ENCODE measurements at regions not wholly inside any gene's neighbourhood (a gene's known extent, or its start where the extent isn't known, plus 50 kb on each side); places are given as distances from the start of the nearest gene placed in this dataset.

GRCh38 chr7:115734641-115735040 is 295.9 kb downstream of the TFEC start:
- Histone ChIP-seq H4K91ac (ENCODE audit: insufficient read depth, low read depth, low read length) (no peak overlapping the region), H3K18ac (ENCODE audit: low read depth, low read length) (no peak overlapping the region), H3K9me3 (ENCODE audit: control insufficient read depth, insufficient read depth, low read length) (no peaks in the 10 kb centered on the region), H3K27ac (ENCODE audit: insufficient read depth, low read length) (no peak overlapping the region), H4K5ac (ENCODE audit: low read depth, low read length) (no peak overlapping the region), H2AFZ (replicated peaks; ENCODE audit: low read length, poor library complexity) (no peak overlapping the region), H3K79me1 (ENCODE audit: low read depth in 1 of 2, low read length in 2 of 2) (no peaks in the 10 kb centered on the region), H3K4ac (ENCODE audit: low read depth, low read length) (no peak overlapping the region), H3K36me3 (ENCODE audit: control insufficient read depth, insufficient read depth, low read length) (no peaks in the 10 kb centered on the region), H2AK9ac (replicated peaks; ENCODE audit: low read depth, low read length, poor library complexity) (no peak overlapping the region), H2BK15ac (ENCODE audit: low read depth, low read length) (no peak overlapping the region), H3K4me2 (ENCODE audit: low read depth, low read length) (no peak overlapping the region), H3K27me3 (ENCODE audit: control insufficient read depth, insufficient read depth, low read length) (no peaks in the 10 kb centered on the region), H2AK5ac (ENCODE audit: low read depth, low read length) (no peak overlapping the region), H3K4me3 (ENCODE audit: insufficient read depth, low read depth, low read length) (no peak overlapping the region), H4K8ac (ENCODE audit: low read depth in 2 of 2, low read length in 2 of 2) (no peak overlapping the region), H2BK5ac (ENCODE audit: low read depth, low read length, poor library complexity, severe bottlenecking) (no peak overlapping the region), H3K23ac (ENCODE audit: low read depth, low read length) (no peak overlapping the region), H2BK20ac (ENCODE audit: low read depth, low read length) (no peak overlapping the region), H3K9me1 (ENCODE audit: insufficient read depth, low read length) (no peaks in the 10 kb centered on the region), H2BK120ac (ENCODE audit: low read depth, low read length) (no peak overlapping the region), H4K20me1 (ENCODE audit: insufficient read depth, low read length) (no peaks in the 10 kb centered on the region), H3K56ac (ENCODE audit: extremely low read depth, insufficient read depth, low read length) (no peak overlapping the region), H3K14ac (replicated peaks; ENCODE audit: low read depth, low read length) (no peak overlapping the region), H3K4me1 (ENCODE audit: control insufficient read depth, insufficient read depth, low read length) (no peaks in the 10 kb centered on the region), H3K9ac (ENCODE audit: low read depth, low read length) (no peak overlapping the region)
- 100% methylated on average over 2 of the region's 3 CpGs; no CpG with 5 or more reads in 1 of the 2 experiments for WGBS, 2 experiments (ENCODE audit: extremely low coverage in 2 of 2, insufficient read length in 1 of 2)
- intact Hi-C loops (cut with micrococcal nuclease) (no loop called here), dilution Hi-C loops (cut with HindIII; ENCODE audit: low sequenced_read_pairs, unreplicated experiment) (no loop called here), in situ Hi-C loops (cut with MboI; ENCODE audit: low sequenced_read_pairs) (no loop called here)
- TF ChIP-seq RAD21 (IDR thresholded peaks at IDR 0.05; ENCODE audit: low read length) (no peak), CTCF (conservative IDR thresholded peaks at IDR 0.05; ENCODE audit: low read depth, low read length) (no peak), SMC3 (IDR thresholded peaks at IDR 0.05; ENCODE audit: low read depth, low read length) (no peak), CEBPB (IDR thresholded peaks at IDR 0.05; ENCODE audit: low read depth, low read length) (no peak), CHD1 (IDR thresholded peaks at IDR 0.05; ENCODE audit: low read depth, low read length) (no peak), RFX5 (IDR thresholded peaks at IDR 0.05; ENCODE audit: low read depth, low read length) (no peak), MAZ (IDR thresholded peaks at IDR 0.05; ENCODE audit: borderline replicate concordance, low read depth, low read length) (no peak), MXI1 (IDR thresholded peaks at IDR 0.05; ENCODE audit: borderline replicate concordance, low read depth, low read length) (no peak), RCOR1 (IDR thresholded peaks at IDR 0.05; ENCODE audit: insufficient replicate concordance, low read length) (no peak), USF2 (IDR thresholded peaks at IDR 0.05; ENCODE audit: low read depth, low read length) (no peak), POLR2A (IDR thresholded peaks at IDR 0.05; ENCODE audit: low read depth, low read length) (no peak), ELK1 (IDR thresholded peaks at IDR 0.05; ENCODE audit: borderline replicate concordance, low read depth, low read length) (no peak)
- DNase-seq (no peak), ATAC-seq (ENCODE audit: low read depth) (no peak)
- ChIA-PET POLR2A (ENCODE audit: unreplicated experiment) (no interaction called here), CTCF (no interaction called here)
- BruUV-seq (replicated peaks), result no TSS peak
